Fibroblast of peridontal ligament (primary cell): ENCODE measurements at regions not wholly inside any gene's neighbourhood (a gene's known extent, or its start where the extent isn't known, plus 50 kb on each side); places are given as distances from the start of the nearest gene placed in this dataset.
"Not testable (repeated sequence)": the region's sequence is repeated elsewhere in the genome, so short reads cannot be mapped to it uniquely, and the experiment has no call there.

Experiments
- DNase-seq: peaks from one replicate; pipeline ENCODE4 v3.0.0-alpha.2; 2010; ENCODE audit errors: extremely low read depth

DNA sequence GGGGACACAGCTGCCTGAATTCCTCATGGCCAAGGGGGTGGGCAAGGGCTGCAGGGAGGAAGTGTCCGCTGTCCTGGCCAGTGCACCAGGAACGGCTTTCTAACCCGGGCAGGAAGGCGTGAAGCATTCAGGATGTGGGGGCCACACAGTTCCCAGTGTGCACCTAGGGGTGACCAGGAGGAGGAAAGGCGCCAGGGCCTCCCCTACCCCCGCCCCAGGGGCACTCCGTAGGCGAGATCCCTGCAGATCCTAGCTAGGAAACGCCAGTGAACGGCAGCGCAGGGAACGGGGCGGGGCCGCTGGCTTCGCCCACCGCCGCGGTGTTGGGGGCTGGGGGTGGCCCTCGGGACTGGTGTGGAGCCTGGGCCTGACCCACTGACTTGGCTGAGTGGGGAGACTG is 199.6 kb downstream of the USP22 start:
- not testable (repeated sequence) for DNase-seq

- not testable (repeated sequence) for DNase-seq
Observed at GRCh38 chr17:20843799-20844553, 198.8 kb downstream of the USP22 start.

DNA sequence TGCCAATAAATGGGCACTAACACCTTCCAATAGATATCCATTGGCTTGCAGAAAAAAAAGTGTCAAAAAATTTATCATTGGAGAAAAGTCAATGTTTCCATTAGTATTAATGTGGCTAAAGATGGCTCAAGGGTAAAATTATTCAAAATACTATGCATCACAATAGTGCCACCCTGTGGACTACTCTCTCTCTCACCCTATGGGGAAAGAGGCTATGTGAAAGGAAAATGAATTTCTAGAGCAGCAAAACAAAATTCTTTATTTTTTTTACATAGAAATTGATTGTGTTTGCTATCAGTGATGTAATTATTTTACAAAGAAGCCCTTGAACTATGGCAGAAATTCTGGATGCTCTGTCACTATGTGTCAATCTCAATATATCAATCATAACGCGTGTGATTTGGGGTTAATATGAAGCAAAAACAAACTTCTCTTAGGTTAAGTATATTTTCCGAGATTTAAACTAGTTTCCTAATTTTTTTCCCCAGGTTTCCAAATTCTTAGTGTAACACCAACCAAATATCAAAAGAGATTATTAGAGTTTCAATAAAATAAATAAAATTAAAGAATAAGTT is 193.9 kb downstream of the USP22 start:
- peak; percentile 3 for DNase-seq

DNA sequence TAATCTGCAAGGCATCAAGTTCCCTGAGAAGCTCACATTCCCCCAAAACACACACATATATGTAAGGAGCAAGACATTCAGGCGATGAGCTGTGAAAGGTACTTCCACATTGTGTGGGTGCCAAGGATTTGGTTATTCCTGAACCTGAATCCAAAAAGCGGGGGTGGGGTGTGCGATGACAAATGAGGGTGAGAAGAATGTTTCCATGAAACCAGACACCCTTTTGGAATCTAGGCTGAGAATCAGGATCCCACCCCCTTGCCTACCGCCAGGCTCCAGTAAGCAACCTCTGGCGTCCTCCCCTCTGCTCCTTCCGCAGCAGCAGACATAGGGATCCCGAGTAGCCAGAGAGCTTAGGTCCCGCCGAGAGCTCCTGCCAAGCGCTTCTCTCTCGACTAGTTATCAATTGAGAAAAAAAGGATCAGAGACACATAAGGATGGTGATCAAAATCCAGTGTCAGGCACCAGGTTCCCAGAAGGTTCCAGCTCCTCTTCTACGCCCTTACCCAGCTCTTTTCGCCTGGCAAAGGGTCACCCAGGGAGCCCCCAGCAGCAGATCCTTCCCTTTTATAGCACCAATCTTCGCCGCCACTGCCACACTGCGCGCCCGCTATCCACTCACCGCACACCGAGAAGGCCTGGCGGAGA is 191.1 kb downstream of the USP22 start:
- not testable (repeated sequence) for DNase-seq

DNA sequence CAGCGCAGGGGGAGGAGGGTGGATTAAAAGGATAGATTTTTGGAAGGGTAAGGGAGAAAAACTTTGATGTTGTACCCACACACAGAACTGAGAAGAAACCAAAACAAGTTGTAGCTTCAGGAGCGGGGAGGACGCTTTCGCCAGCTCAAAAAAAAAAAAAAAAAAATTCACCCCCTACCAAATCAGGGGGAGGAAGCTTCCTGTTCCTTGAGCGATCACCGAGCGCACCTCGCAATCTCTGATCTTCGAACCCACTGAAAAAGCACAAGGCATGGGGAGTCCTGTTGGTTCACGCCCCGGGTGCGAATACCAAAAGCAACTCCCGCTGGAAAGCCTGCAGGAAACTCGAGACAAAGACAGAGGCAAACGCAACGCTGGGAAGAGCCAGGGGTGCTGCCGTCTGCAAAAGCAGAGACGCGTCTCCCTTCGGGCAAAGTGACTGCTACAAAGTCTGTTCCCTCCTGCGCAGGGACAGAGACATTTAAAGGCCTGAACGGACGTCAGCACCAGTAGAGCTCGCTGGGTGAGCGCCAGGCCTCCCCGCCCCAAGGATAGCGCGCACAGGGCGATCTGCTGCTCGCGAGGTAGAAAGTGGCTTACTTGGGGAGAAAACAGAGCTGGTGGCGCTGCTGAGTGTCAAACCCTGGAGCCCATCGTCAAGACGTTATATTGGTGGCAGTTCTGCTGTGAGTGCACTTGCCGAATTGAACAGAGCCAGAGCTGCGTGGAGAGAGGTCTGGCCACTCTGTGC is 190.4 kb downstream of the USP22 start:
- peak; percentile 1 for DNase-seq

DNA sequence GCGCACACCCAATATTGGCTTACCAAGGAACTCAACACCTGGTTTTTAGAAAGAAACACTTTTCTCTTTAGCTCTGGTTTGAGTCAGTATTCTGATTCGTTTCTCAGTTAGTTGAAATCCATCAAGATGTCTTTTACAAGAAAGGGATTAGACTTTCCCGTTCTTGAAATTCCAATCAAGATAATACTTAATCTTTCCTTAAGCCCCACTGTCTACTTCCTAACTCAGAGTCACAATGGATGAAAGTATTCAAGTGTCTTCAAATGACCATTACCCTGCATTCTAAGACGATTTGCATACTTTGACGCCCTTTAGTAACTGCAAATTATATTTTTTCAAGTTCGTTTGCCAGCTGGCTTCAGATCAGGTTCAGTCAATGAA is 189.8 kb downstream of the USP22 start:
- DNase-seq: peak; percentile 4

DNA sequence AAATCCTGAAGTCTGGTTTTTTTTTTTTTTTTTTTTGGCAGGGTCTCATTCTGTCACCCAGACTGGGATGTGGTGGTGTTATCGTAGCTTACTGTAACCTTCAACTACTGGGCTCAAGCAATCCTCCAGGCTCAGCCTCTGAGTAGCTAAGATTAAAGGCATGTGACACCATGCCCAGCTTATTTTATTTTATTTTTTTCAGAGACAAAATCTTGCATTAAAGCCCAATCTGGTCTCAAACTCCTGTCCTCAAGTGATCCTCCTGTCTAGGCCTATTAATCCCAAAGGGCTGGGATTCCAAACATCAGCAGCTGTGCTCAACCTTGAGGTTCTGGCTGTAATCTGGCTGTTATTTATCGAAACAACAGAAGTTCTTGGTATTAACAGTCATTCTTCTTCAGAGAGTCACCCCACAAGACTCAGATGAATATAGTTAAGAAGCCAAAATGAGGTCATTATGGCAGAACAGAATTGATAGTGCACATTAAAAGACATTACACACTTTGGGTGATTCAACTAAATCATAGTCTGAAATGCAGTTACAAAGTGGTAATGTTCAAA is 186.8 kb downstream of the USP22 start:
- not testable (repeated sequence) for DNase-seq

- not testable (repeated sequence) for DNase-seq
Observed at GRCh38 chr17:20866444-20867209, 176.2 kb downstream of the USP22 start.

- not testable (repeated sequence) for DNase-seq
Observed at GRCh38 chr17:20867436-20867937, 175.3 kb downstream of the USP22 start.

- DNase-seq: not testable (repeated sequence)
Observed at GRCh38 chr17:20867938-20868661, 174.7 kb downstream of the USP22 start.

- not testable (repeated sequence) for DNase-seq
Observed at GRCh38 chr17:20868662-20869007, 174.2 kb downstream of the USP22 start.

- DNase-seq: not testable (repeated sequence)
Observed at GRCh38 chr17:20873173-20873572, 169.6 kb downstream of the USP22 start.

GRCh38 chr17:20873688-20874328 is 169.0 kb downstream of the USP22 start:
- not testable (repeated sequence) for DNase-seq

DNA sequence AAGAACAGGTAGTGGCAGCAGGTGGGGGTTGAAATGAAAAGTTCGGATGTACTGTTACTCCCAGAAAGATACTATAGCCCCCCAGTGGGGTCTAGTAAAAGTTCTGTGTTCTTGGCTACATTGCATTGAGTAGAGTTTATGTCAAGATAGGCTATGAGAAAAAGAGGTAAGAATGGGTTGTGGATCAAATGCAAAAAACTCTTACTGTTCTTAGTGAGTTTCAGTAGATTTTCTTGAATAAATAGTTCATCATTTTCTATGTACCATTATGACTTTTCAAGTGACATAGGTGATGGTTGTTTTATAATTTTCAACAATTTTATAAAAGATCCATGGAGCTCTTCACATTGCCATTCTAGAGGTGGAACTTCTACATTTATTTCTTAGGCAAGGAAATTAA is 165.4 kb downstream of the USP22 start:
- not testable (repeated sequence) for DNase-seq

GRCh38 chr17:20890338-20890737 is 152.5 kb downstream of the USP22 start:
- no peak for DNase-seq

- DNase-seq: not testable (repeated sequence)
Observed at GRCh38 chr17:20895426-20895825, 147.4 kb downstream of the USP22 start.

GRCh38 chr17:20896153-20896649 is 146.6 kb downstream of the USP22 start:
- peak; percentile 23 for DNase-seq

GRCh38 chr17:20898726-20899125 is 144.1 kb downstream of the USP22 start:
- not testable (repeated sequence) for DNase-seq

DNA sequence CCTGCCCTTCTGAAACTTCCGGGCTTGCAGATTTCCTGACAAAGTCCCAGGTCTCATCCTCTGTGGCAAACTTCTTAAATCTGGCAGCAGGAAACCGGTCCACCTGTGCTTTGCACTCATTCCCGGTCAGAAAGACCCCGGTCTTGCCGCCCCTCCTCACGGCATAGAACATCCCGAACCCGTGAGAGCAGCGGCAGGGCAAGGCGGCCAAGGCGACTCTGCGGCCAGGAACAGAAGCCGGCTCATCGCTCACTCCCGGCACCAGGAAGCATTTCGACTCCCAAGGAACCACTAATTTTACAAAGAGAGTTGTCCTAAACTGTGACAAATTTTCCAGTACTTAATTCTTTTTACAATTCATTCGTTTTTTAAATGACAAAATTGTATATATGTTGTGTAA is 140.3 kb downstream of the USP22 start:
- DNase-seq: not testable (repeated sequence)

GRCh38 chr17:20903549-20903948 is 139.3 kb downstream of the USP22 start:
- DNase-seq: not testable (repeated sequence)
